ENCODE measurements at regions not wholly inside any gene's neighbourhood (a gene's known extent, or its start where the extent isn't known, plus 50 kb on each side); places are given as distances from the start of the nearest gene placed in this dataset.

DNA sequence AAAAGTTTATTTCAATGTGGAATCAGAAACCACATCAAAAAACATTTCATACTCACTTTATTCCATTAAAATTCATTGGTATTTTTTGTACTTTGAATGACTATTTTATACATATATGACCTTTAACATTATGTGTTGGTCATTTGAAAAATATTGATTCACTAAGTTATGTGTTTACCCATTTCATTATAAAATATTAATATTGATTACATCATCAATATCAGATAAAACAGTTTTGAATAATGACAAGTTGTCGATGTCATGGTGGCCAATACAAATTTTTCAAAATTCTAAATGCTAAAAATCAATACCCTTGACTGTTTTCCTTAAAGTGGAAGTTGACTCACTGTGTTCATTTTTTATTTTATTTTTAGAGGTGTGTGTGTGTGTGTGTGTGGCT lies 239.7 kb upstream of the ROBO1 start:
- ATAC-seq: no peak
- Histone ChIP-seq H3K9me3 (replicated peaks; ENCODE audit: control insufficient read depth, insufficient read depth, low read depth, low read length) (no peaks in the 10 kb centered on the region), H3K4me1 (replicated peaks in 1 of 2; ENCODE audit: control insufficient read depth in 2 of 2, insufficient read depth in 2 of 2, low read length in 2 of 2) (no peaks in the 10 kb centered on the region), H3K9ac (ENCODE audit: insufficient read depth in 1 of 2, low read depth in 2 of 2, low read length in 2 of 2) (no peak overlapping the region), H3K79me2 (ENCODE audit: control insufficient read depth, insufficient read depth, low read length) (no peaks in the 10 kb centered on the region), H3K27me3 (ENCODE audit: control insufficient read depth in 2 of 2, insufficient read depth in 2 of 2, low read length in 2 of 2) (no peaks in the 10 kb centered on the region), H3K4me2 (ENCODE audit: insufficient read depth, low read length) (no peak overlapping the region), H3K9me1 (ENCODE audit: control insufficient read depth, insufficient read depth, low read length) (no peaks in the 10 kb centered on the region), H3K36me3 (ENCODE audit: control insufficient read depth, insufficient read depth, low read length) (no peaks in the 10 kb centered on the region), H2AFZ (ENCODE audit: low read depth, low read length) (no peak overlapping the region), H4K20me1 (replicated peaks; ENCODE audit: control insufficient read depth, insufficient read depth, low read length) (no peaks in the 10 kb centered on the region), H3K4me3 (no peak overlapping the region), H3K27ac (ENCODE audit: extremely low read depth, low read depth, low read length) (no peak overlapping the region)
- ChIA-PET CTCF (ENCODE audit: low intra/inter-chr PET ratio) (no interaction called here), POLR2A (no interaction called here)
- no peak for FAIRE-seq
- BruUV-seq (replicated peaks): no TSS peak
- in situ Hi-C loops (cut with MboI): no loop called here
- DNase-seq (ENCODE audit: extremely low read depth in 1 of 4, low spot score in 3 of 4): no peak
- intact Hi-C loops (cut with micrococcal nuclease): no loop called here
- 0% methylated on average over 1 of the region's 1 CpG for WGBS (ENCODE audit: insufficient coverage, low coverage, missing lambda C conversion rate)
- TF ChIP-seq ZNF3 (CRISPR knock-in tag; IDR thresholded peaks at IDR 0.05) (no peak), NFIX (CRISPR knock-in tag; IDR thresholded peaks at IDR 0.05; ENCODE audit: low read depth) (no peak), SIX5 (IDR thresholded peaks at IDR 0.05; ENCODE audit: borderline replicate concordance in 1 of 2, insufficient read depth in 1 of 2, low read depth in 1 of 2, low read length in 2 of 2) (no peak), SMAD3 (CRISPR knock-in tag; conservative IDR thresholded peaks at IDR 0.05) (no peak), ELF1 (tag; IDR thresholded peaks at IDR 0.05) (no peak)
- TF ChIP-seq, protein P1, sequence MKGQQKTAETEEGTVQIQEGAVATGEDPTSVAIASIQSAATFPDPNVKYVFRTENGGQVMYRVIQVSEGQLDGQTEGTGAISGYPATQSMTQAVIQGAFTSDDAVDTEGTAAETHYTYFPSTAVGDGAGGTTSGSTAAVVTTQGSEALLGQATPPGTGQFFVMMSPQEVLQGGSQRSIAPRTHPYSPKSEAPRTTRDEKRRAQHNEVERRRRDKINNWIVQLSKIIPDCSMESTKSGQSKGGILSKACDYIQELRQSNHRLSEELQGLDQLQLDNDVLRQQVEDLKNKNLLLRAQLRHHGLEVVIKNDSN (CRISPR knock-in tag; IDR thresholded peaks at IDR 0.05): no peak

DNA sequence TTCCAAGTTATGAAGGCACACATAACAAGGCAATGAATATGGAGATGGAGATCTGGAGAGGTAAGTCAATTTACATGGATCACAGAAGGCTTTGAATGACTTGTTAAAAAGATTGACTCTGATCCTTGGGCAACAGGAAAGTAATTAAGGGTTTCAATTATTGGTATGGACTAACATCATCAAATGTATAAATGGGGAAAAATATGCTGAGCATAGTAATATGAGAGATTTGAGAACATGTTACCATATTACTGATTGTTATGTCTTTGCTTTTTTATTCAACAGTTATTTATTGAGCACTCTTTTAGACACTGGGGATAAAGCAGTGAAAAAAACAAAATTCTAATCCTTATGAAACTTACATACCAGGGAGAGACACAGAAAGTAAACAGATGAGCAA lies 238.5 kb upstream of the ROBO1 start:
- no TSS peak for BruUV-seq (replicated peaks)

More for the DNA sequence above, 238.5 kb upstream of the ROBO1 start:
- Histone ChIP-seq H3K79me2 (ENCODE audit: control insufficient read depth, insufficient read depth, low read length) (no peaks in the 10 kb centered on the region), H3K27ac (ENCODE audit: extremely low read depth, low read depth, low read length) (no peak overlapping the region), H2AFZ (ENCODE audit: low read depth, low read length) (no peak overlapping the region), H3K9ac (ENCODE audit: insufficient read depth in 1 of 2, low read depth in 2 of 2, low read length in 2 of 2) (no peak overlapping the region), H4K20me1 (replicated peaks; ENCODE audit: control insufficient read depth, insufficient read depth, low read length) (no peaks in the 10 kb centered on the region), H3K27me3 (ENCODE audit: control insufficient read depth in 2 of 2, insufficient read depth in 2 of 2, low read length in 2 of 2) (no peaks in the 10 kb centered on the region), H3K4me3 (no peak overlapping the region), H3K4me1 (replicated peaks in 1 of 2; ENCODE audit: control insufficient read depth in 2 of 2, insufficient read depth in 2 of 2, low read length in 2 of 2) (no peaks in the 10 kb centered on the region), H3K9me3 (replicated peaks; ENCODE audit: control insufficient read depth, insufficient read depth, low read depth, low read length) (no peaks in the 10 kb centered on the region), H3K4me2 (ENCODE audit: insufficient read depth, low read length) (no peak overlapping the region), H3K36me3 (ENCODE audit: control insufficient read depth, insufficient read depth, low read length) (no peaks in the 10 kb centered on the region), H3K9me1 (ENCODE audit: control insufficient read depth, insufficient read depth, low read length) (no peaks in the 10 kb centered on the region)
- FAIRE-seq (no peak), ATAC-seq (no peak), DNase-seq (ENCODE audit: extremely low read depth in 1 of 4, low spot score in 3 of 4) (no peak)
- intact Hi-C loops (cut with micrococcal nuclease): no loop called here
- in situ Hi-C loops (cut with MboI): no loop called here
- ChIA-PET POLR2A (no interaction called here), CTCF (ENCODE audit: low intra/inter-chr PET ratio) (no interaction called here)
- TF ChIP-seq PRPF4 (IDR thresholded peaks at IDR 0.05; ENCODE audit: insufficient read depth, low read depth, low read length, poor library complexity, severe bottlenecking) (no peak), SAFB (IDR thresholded peaks at IDR 0.05; ENCODE audit: borderline replicate concordance, low read depth, low read length) (no peak), SUPT5H (IDR thresholded peaks at IDR 0.05) (no peak)

Measured in K562 (cell line).